Mesodermal cell (in vitro differentiated cells): ENCODE measurements at regions not wholly inside any gene's neighbourhood (a gene's known extent, or its start where the extent isn't known, plus 50 kb on each side); places are given as distances from the start of the nearest gene placed in this dataset.

Experiments used
- H3K27ac ChIP-seq: 2 replicates; pipeline ENCODE4 v1.7.0; 2013; ENCODE audit warnings: mild to moderate bottlenecking, low read depth, low read length, moderate library complexity; ENCODE audit not compliant: severe bottlenecking
- H3K36me3 ChIP-seq: 2 replicates; pipeline ENCODE4 v1.7.1; 2013; ENCODE audit warnings: mild to moderate bottlenecking, low read length, moderate library complexity; ENCODE audit not compliant: control insufficient read depth, insufficient read depth
- H3K4me1 ChIP-seq: one replicate; pipeline ENCODE4 v1.7.1; 2013; ENCODE audit warnings: mild to moderate bottlenecking, low read length; ENCODE audit not compliant: insufficient read depth, control insufficient read depth, poor library complexity, severe bottlenecking
- H3K4me3 ChIP-seq: 2 replicates; pipeline ENCODE4 v1.7.0; 2013; ENCODE audit warnings: low read length, control low read depth, mild to moderate bottlenecking; ENCODE audit not compliant: insufficient read depth, poor library complexity, severe bottlenecking; ENCODE audit errors: extremely low read depth
- H3K9me3 ChIP-seq: 2 replicates; pipeline ENCODE4 v1.7.1; 2013; ENCODE audit warnings: mild to moderate bottlenecking, low read length, moderate library complexity; ENCODE audit not compliant: control insufficient read depth
- WGBS, 2 experiments: methylation state at CpG; one replicate each; pipeline ENCODE4 v1.1.5; 2013; ENCODE audit warnings: missing lambda C conversion rate in 2 of 2; ENCODE audit not compliant: insufficient coverage in 2 of 2; 5-methylcytosine and 5-hydroxymethylcytosine counted together

GRCh38 chr18:34655131-34655530 is 55.0 kb upstream of the DTNA start:
- Histone ChIP-seq H3K4me1 (peaks cover 35% of the 10 kb centered on the region), H3K27ac (no peak overlapping the region), H3K9me3 (no peaks in the 10 kb centered on the region), H3K4me3 (no peak overlapping the region), H3K36me3 (no peaks in the 10 kb centered on the region)
- 100% methylated on average over 1 of the region's 2 CpGs; no CpG with 5 or more reads in 1 of the 2 experiments for WGBS, 2 experiments

GRCh38 chr18:34657860-34658500 is 52.1 kb upstream of the DTNA start:
- 72 to 80% methylated on average over 3 to 4 of the region's 4 CpGs for WGBS, 2 experiments
- Histone ChIP-seq H3K36me3 (no peaks in the 10 kb centered on the region), H3K4me3 (no peak overlapping the region), H3K4me1 (peaks cover 42% of the 10 kb centered on the region), H3K9me3 (no peaks in the 10 kb centered on the region), H3K27ac (no peak overlapping the region)

- Histone ChIP-seq H3K9me3 (no peaks in the 10 kb centered on the region), H3K4me1 (peaks cover 42% of the 10 kb centered on the region), H3K4me3 (peak overlapping the region; percentile 6), H3K36me3 (no peaks in the 10 kb centered on the region), H3K27ac (peak overlapping the region; percentile 97)
- WGBS, 2 experiments = 0 to 5% methylated on average over 4 to 7 of the region's 8 CpGs
Measured at GRCh38 chr18:34659579-34660517, 50.2 kb upstream of the DTNA start.
